NCI-H82 treated with DMSO at 0.1 percent for 48 hours (cell line): ENCODE measurements at regions not wholly inside any gene's neighbourhood (a gene's known extent, or its start where the extent isn't known, plus 50 kb on each side); places are given as distances from the start of the nearest gene placed in this dataset.
"Not testable (repeated sequence)": the region's sequence is repeated elsewhere in the genome, so short reads cannot be mapped to it uniquely, and the experiment has no call there.

Experiments used
- DNase-seq: peaks from one replicate; lab custom pipeline; 2025; ENCODE audit not compliant: unreplicated experiment; lab: John Stamatoyannopoulos, UW

DNA sequence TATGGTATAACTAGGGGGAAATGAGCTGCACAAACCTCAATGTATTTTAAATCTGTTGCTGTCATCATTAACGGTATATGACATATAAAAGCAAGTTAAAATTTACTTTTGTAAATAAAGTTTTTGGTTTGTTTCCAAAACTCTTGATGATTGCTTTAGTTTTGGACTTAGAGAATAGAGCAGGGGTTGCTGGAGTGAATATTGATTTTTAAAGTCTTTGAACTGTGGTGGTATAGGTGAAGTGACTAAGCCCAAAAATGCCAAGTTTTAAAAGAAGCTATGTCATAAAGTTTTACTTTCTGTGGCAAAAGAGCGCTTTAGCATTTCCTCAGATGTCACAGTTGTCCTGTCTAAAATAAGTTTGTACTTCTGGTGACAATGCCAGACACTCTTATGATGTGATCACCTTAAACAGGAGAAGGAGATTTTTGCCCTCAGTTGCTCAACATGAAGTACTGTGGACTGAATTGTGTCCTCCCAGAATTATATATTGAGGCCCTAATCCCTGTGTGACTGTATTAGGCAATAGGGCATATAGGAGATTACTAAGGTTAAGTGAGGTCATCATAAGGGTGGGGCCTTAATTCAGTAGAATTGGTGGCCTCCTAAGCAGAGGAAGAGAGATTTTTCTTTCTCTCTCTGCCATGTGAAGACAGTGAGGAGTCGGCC is 175.2 kb upstream of the PLGLB1 start:
- DNase-seq: not testable (repeated sequence)

DNA sequence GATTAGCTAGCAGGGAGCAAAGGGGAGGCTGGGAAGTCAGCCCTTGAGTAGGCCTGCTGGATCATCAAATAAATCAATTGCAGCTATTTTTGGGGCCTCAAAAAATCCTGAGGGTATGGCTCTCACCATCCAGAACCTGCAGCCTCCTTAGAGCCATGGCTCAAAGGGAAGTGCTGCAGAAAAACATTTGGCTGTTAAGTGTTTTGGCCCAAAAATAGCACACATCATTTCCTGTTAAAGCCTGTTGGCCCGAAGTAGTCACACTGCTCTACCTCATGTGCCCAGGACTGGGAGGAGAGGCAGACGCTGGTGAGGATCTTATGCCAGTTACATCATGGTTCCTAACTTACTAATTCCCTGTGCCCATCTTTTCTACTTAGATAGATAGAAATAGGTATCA is 176.8 kb upstream of the PLGLB1 start:
- DNase-seq: not testable (repeated sequence)

GRCh38 chr2:87199228-87199627 is 177.6 kb upstream of the PLGLB1 start:
- DNase-seq: not testable (repeated sequence)

GRCh38 chr2:87204569-87205147 is 183.0 kb upstream of the PLGLB1 start:
- not testable (repeated sequence) for DNase-seq

DNA sequence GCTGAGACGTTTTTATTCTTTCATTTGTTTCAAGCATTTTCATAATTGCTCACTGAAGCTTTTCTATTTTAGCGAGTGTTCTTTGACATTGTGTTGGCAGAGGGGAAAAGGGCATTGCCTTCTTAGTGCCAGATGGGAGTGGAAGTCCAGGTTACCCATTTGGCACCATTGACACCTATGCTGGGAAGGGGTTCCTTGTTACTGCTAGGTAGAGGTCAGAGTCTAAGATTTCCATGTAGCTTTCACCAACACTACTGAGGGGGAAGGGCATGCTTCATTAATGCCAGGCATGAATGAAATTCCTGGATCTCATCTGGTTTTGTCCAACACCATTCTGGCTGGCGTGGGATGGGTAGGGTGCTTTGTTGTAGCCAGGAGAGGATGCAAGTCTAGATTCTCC is 191.3 kb upstream of the PLGLB1 start:
- not testable (repeated sequence) for DNase-seq

GRCh38 chr2:87217005-87217404 is 195.4 kb upstream of the PLGLB1 start:
- not testable (repeated sequence) for DNase-seq

- not testable (repeated sequence) for DNase-seq
Observed at GRCh38 chr2:87217741-87218410, 196.2 kb upstream of the PLGLB1 start.

DNA sequence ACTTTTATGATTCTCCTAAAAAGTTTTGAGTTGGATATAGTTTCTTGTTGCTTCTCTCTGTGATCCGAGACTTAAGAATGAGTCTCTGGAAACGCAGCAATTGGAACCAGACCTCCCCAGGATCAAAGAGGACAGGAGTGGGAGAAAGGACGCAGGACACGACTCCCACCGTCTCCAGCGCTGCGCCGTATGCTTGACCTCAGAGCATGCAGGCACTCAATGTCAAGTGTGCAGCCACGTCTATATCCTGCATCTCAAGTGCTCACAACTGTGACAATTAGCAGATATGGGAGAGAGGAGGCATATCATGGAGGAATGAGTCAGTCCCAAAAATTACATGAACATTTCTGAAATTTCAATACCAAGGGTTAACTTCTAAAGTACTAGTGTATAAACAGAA is 199.0 kb upstream of the PLGLB1 start:
- DNase-seq: not testable (repeated sequence)

- not testable (repeated sequence) for DNase-seq
Observed at GRCh38 chr2:87222131-87222530, 200.5 kb upstream of the PLGLB1 start.

- not testable (repeated sequence) for DNase-seq
Observed at GRCh38 chr2:87223873-87224272, 202.2 kb upstream of the PLGLB1 start.

GRCh38 chr2:87229091-87229689 is 207.5 kb upstream of the PLGLB1 start:
- DNase-seq: not testable (repeated sequence)

DNA sequence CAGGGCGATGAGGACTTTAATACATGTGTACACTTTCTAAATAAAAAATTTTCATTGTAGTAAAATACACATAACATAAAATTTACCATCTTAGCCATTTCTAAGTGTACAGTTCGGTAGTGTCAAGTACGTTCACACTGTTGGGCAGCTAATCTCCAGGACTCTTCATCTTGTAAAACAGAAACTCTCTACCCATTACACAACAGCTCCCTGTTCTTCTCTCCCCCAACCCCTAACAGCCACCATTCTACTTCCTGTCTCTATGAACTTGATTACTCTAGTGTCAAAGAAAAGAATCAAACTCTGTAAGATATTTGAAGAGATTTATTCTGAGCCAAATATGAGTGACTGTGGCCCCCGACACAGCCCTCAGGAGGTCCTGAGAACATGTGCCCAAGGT is 208.3 kb upstream of the PLGLB1 start:
- DNase-seq: not testable (repeated sequence)

GRCh38 chr2:87235333-87235981 is 213.8 kb upstream of the PLGLB1 start:
- not testable (repeated sequence) for DNase-seq

DNA sequence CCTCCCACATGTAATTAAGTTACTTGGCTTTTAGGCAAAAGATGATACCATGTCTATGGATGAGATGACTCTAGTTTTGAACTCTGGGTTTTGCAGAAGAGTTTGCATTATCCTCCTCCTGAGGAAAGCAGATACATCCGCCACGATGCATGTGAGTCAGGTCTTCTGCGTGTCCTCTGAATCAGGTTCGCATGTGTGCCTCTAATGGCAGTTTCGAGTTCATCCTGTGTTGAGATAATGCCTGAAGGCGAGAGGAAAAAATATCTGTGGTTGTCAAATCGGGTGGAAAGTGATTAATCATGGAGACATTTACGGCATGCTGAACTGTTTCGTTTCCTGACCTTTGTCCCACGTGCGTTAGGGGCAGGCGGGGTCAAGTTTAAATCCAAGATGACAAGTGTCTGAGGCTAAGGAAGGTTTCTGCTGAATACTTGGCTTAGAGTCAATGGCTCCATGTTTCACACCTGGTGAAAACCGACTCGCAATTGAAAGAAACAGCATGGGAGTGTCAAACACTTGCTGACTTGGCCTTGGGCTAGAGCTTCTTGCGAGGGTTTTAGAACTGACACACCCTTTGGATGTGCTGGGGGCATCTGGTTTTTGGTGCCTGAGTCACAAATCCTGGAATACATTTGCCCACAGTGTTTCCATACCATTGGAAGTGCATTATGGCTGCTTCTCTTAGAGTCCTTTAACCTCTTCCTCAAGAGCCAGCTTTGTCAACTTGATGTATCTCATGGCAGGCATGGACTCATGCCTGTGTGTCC is 216.1 kb upstream of the PLGLB1 start:
- DNase-seq: not testable (repeated sequence)

DNA sequence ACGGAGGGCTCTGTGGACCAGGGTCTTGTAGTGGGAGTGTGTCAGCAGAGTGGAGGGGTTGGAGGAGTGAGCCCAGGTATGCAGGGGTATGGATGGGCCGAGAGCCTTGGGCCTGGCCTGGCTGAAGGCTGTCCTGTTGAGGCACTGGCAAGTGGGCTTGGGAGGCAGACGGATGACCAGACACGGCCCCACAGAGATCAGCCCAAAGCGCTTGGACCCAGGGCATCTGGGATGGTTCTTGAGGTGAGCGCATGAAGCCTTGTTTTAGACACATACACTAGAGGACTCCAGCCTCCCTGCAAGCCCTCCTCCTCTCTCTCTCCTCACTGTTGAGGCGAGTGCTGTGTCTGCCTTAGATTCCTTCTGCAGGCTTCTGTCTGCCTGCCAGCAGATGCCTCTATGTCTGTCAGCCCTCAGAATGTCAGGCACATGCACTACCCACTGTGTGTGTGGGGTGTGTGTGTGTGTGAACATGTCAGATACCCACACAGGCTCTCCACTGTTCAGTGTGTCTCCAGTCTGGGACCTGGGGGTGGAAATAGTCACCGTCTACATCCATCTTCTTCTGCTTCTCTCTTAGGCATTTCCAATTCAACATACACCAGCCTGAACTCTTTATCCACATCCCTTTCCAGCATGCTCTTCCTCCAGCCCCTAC is 218.0 kb upstream of the PLGLB1 start:
- DNase-seq: not testable (repeated sequence)

- not testable (repeated sequence) for DNase-seq
Observed at GRCh38 chr2:87246066-87246717, 224.5 kb upstream of the PLGLB1 start.

GRCh38 chr2:87252046-87252445 is 230.4 kb upstream of the PLGLB1 start:
- DNase-seq: not testable (repeated sequence)

- not testable (repeated sequence) for DNase-seq
Observed at GRCh38 chr2:87254562-87254961, 232.9 kb upstream of the PLGLB1 start.

DNA sequence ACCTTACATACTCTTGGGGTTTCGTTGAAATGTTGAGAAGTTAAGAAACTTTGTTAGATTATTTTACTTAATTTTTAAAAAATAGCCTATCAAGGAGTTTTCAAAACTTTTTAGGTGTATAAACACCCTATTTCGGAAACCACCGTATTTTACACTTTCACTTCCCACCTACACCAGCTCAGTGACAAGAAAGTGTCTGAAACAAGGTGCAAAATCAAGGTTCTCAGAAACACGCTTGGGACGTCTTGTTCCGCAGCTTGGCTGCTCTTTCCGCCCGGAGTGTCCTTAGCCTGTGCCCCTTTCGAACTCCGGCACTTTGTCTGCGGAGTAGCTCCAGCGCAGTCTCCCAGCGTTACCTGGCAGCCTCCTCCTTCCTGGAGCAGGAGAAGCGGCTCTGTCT is 233.8 kb upstream of the PLGLB1 start:
- DNase-seq: not testable (repeated sequence)
